Neutrophil (primary cell): ENCODE measurements at regions not wholly inside any gene's neighbourhood (a gene's known extent, or its start where the extent isn't known, plus 50 kb on each side); places are given as distances from the start of the nearest gene placed in this dataset.

ENCODE experiments used
- H3K27ac ChIP-seq: fragments of 200-600 bp; sonication (generic); 2 replicates; pipeline ENCODE4 v1.5.1; 2016; ENCODE audit warnings: mild to moderate bottlenecking, moderate library complexity
- H3K27me3 ChIP-seq: fragments of 200-600 bp; sonication (generic); 2 replicates; pipeline ENCODE4 v1.6.0; 2016; ENCODE audit warnings: mild to moderate bottlenecking
- H3K36me3 ChIP-seq: fragments of 200-600 bp; sonication (generic); 2 replicates; pipeline ENCODE4 v1.5.1; 2017
- H3K4me1 ChIP-seq, 2 experiments: fragments of 200-600 bp in 1 of 2; sonication (generic) in 1 of 2; 1 replicate in 1 of 2; 2 replicates in 1 of 2; pipeline versions ENCODE4 v1.5.1 to v1.6.1; 2013 to 2016; ENCODE audit warnings: low read depth in 1 of 2, low read length in 1 of 2, mild to moderate bottlenecking in 1 of 2, moderate library complexity in 1 of 2; ENCODE audit not compliant: control insufficient read depth in 1 of 2, insufficient read depth in 1 of 2
- H3K4me3 ChIP-seq, 2 experiments: fragments of 200-600 bp in 1 of 2; sonication (generic) in 1 of 2; 1 replicate in 1 of 2; 2 replicates in 1 of 2; pipeline ENCODE4 v1.5.1; 2013 to 2016; ENCODE audit warnings: low read depth in 1 of 2, low read length in 1 of 2, mild to moderate bottlenecking in 1 of 2, moderate library complexity in 1 of 2
- H3K9me3 ChIP-seq: fragments of 200-600 bp; sonication (generic); 2 replicates; pipeline ENCODE4 v1.5.1; 2016
- TF ChIP-seq, protein P1 (sequence below): fragments of 200-600 bp; sonication (generic); IDR thresholded peaks from 2 replicates; pipeline ENCODE4 v1.5.1; 2016; ENCODE audit warnings: antibody characterized with exemption

DNA sequence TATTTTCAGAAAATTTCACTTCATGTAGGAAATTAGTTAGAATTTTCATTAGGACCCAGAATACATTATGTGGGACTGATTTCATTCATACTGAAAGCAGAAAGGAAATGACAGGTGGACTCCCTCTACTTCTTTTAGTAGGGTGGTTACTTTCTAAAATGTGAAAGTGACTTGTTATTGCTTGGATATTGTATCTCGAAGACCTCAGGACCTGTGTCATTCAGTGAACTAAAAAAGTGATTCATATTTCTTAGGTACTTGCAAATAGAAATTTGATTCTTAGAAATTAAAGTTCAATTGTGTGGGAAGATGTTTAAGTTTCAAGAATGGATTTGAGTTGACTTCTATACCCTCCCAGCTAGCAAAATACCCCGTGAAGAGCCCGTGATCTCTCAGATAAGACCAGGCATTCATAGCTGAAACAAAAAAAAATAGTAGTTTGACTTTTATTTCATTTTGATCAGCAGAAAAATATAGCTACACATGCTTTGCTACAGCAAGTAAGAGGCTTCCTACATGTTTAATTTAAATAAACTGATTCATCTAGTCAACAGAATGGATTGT lies 1037.1 kb downstream of the GATA3 start:
- Histone ChIP-seq H3K36me3 (no peaks in the 10 kb centered on the region), H3K27me3 (no peaks in the 10 kb centered on the region), H3K27ac (no peak overlapping the region), H3K4me1 (no peaks in the 10 kb centered on the region), H3K4me3 (no peak overlapping the region), H3K9me3 (no peaks in the 10 kb centered on the region)
- TF ChIP-seq, protein P1, sequence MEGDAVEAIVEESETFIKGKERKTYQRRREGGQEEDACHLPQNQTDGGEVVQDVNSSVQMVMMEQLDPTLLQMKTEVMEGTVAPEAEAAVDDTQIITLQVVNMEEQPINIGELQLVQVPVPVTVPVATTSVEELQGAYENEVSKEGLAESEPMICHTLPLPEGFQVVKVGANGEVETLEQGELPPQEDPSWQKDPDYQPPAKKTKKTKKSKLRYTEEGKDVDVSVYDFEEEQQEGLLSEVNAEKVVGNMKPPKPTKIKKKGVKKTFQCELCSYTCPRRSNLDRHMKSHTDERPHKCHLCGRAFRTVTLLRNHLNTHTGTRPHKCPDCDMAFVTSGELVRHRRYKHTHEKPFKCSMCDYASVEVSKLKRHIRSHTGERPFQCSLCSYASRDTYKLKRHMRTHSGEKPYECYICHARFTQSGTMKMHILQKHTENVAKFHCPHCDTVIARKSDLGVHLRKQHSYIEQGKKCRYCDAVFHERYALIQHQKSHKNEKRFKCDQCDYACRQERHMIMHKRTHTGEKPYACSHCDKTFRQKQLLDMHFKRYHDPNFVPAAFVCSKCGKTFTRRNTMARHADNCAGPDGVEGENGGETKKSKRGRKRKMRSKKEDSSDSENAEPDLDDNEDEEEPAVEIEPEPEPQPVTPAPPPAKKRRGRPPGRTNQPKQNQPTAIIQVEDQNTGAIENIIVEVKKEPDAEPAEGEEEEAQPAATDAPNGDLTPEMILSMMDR, result no peak

DNA sequence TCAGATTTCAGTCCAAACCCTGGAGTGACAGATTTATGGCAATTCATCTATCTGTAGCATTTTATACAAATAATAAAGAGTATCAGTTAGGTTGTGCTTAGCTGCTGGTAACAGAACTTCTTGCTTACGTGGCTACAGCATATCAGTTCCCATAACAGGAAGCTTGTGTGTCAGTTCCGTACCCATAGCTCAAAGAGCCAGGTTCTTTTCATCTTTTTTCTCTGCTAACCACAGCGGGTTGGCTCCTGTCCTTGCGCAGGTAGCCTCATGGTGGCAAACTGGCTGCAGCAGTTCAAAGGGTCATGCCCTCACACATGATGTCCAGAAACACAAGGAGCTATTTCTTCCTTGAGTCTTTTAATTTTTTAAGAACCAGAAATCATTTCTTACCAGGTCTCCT lies 1041.8 kb downstream of the GATA3 start:
- Histone ChIP-seq H3K27me3 (no peaks in the 10 kb centered on the region), H3K9me3 (no peaks in the 10 kb centered on the region), H3K36me3 (no peaks in the 10 kb centered on the region), H3K27ac (no peak overlapping the region), H3K4me1 (no peaks in the 10 kb centered on the region), H3K4me3 (no peak overlapping the region)
- TF ChIP-seq, protein P1, result no peak

DNA sequence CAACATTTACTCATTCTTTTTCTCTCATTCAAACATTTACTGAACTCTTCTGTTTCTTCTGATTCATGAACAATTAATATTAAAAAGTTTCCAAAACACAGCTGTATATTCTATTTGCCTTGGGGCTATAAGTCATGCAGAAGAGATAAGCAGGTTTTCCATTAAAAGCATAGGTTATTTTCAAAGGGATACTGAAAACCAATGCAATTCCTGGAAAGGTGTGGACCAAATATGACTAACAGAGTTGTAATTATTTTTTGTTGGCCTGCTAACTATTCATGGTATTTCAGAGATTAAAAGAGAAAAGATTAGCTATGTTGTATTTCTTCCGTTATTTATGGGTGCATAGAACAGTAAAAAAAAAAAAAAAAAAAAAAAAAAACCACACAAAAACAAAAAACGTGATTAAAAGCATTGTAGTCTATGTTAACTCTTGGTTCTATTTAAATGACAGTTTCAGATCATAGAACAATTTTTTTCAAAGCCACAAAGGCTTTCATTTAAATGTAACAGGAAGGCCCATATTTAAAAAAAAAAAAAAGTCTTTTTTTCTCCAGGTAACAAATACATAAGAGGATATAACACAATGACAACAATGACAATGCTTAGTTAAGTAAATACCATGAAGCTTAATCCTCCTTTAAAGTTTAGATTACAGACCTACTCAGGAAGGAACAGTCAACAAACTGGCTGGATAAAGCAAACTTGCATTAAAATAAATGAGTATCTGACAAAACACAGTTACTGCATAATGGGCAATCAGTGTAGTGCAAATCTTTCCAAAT lies 1042.9 kb downstream of the GATA3 start:
- Histone ChIP-seq H3K4me3 (no peak overlapping the region), H3K4me1 (no peaks in the 10 kb centered on the region)

DNA sequence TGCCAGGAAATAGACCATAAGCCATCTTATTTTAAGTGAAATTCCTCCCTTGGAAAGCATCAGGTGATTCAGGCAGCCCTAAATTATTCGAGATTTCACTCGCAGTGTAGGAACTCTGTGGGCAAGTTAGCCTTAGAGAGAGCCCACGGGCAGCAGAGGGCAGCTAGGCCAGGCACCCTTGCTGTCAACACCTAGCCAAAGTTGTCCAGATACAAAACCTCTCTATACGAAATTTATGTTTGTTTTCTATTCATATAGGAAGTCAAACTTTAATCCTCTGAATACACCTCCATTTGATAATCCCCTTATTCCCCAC lies 1043.5 kb downstream of the GATA3 start:
- TF ChIP-seq, protein P1, result no peak
- Histone ChIP-seq H3K4me1 (no peaks in the 10 kb centered on the region), H3K9me3 (no peaks in the 10 kb centered on the region), H3K4me3 (no peak overlapping the region), H3K36me3 (no peaks in the 10 kb centered on the region), H3K27me3 (no peaks in the 10 kb centered on the region), H3K27ac (no peak overlapping the region)

More for the DNA sequence above, 1042.9 kb downstream of the GATA3 start:
- TF ChIP-seq, protein P1, result no peak
- no peak overlapping the region for H3K27ac ChIP-seq
- H3K27me3 ChIP-seq, result no peaks in the 10 kb centered on the region
- H3K36me3 ChIP-seq, result no peaks in the 10 kb centered on the region
- H3K9me3 ChIP-seq, result no peaks in the 10 kb centered on the region

DNA sequence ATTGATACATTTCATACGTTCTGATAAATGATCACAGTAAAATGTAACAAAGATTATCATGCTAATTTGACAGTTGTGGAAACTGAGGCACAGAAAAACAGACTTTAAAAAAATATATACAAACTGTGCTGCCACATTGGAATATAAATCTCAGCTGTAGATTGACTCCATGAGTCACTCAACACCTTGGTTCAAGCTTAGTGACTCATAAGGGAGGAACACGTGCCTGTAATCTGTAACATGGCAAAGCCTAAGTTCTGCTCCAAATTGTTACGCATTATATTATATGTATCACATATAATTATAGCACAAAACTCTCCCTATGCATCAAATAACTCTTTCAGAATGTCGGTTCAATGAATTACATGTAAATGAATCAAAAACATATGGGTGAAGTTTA lies 1047.5 kb downstream of the GATA3 start:
- no peak overlapping the region for H3K4me3 ChIP-seq
- TF ChIP-seq, protein P1, result no peak
- H3K36me3 ChIP-seq, result no peaks in the 10 kb centered on the region
- no peaks in the 10 kb centered on the region for H3K9me3 ChIP-seq
- no peaks in the 10 kb centered on the region for H3K27me3 ChIP-seq
- no peaks in the 10 kb centered on the region for H3K4me1 ChIP-seq
- H3K27ac ChIP-seq, result no peak overlapping the region
